Brain microvascular endothelial cell (primary cell): ENCODE measurements at regions not wholly inside any gene's neighbourhood (a gene's known extent, or its start where the extent isn't known, plus 50 kb on each side); places are given as distances from the start of the nearest gene placed in this dataset.

ENCODE experiments used
- DNase-seq: peaks from one replicate; pipeline ENCODE4 v3.0.0-alpha.2; 2020
- H3K27ac ChIP-seq: fragments of 250-450 bp; sonication (Bioruptor Pico); 2 replicates; pipeline ENCODE4 v1.5.1; 2020; ENCODE audit warnings: mild to moderate bottlenecking, moderate library complexity
- H3K27me3 ChIP-seq: fragments of 250-450 bp; sonication (Bioruptor Pico); replicated peaks from 2 replicates; pipeline ENCODE4 v1.5.1; 2020; ENCODE audit warnings: mild to moderate bottlenecking
- H3K36me3 ChIP-seq: fragments of 250-450 bp; sonication (Bioruptor Pico); replicated peaks from 2 replicates; pipeline ENCODE4 v1.5.1; 2020; ENCODE audit warnings: mild to moderate bottlenecking
- H3K4me3 ChIP-seq: 2 replicates; pipeline ENCODE4 v1.5.1; 2011; ENCODE audit warnings: low read depth, mild to moderate bottlenecking, control low read depth, low read length, moderate library complexity
- CTCF ChIP-seq: IDR thresholded peaks from 2 replicates; pipeline ENCODE4 v1.5.1; 2011; ENCODE audit warnings: low read depth, mild to moderate bottlenecking, moderate library complexity, low read length, control low read depth, inconsistent platforms; ENCODE audit errors: missing control alignments
- in situ Hi-C: cut with HindIII; loops from 2 replicates; pipeline ENCODE4 v1.10.0; 2017; ENCODE audit warnings: low sequenced_read_pairs, low pct_ligation_motif_present

DNA sequence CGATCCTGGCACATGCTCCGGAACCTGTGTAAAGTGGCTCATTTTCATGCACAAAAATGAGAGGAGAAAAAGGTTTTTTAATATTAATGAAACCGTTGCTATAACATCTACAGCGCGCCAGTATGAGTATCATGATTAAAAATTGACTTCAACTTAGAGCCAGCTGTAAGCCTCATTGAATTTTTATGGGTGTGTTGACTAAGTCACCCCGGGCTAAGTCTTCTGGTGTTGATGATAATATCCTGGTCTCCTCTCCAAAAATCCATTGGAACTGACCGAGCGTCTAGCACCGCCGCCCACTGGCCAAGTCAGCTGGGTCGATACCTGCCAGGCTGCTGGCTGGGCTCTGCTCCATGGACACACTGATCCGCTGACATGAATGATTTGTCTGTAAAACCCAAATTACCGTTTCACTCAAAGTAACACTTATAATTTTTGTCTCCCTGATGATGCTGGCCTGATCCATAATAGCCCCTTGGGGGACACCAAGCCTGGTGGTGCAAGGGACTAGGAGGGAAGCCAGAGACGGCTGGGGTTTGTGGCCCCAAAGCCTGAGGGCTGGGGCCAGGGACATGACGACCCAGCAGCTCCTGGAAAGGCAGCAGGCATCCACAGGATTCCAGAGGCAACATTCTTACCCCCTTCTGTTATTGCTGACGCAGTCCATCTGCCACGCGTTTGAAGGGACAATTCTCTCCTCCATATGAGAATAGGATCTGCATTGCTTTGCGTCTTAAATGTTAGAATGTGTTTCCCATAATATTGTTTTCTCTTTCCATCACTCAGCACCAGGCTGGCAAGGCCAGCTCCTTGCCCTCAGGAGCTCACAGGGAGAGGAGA, 131.0 kb upstream of the PPP2R2D start:
- Histone ChIP-seq H3K36me3 (no peaks in the 10 kb centered on the region), H3K27me3 (no peaks in the 10 kb centered on the region), H3K27ac (no peak overlapping the region), H3K4me3 (no peak overlapping the region)
- no peak for TF ChIP-seq CTCF
- DNase-seq = no peak
- in situ Hi-C loops = no loop called here

DNA sequence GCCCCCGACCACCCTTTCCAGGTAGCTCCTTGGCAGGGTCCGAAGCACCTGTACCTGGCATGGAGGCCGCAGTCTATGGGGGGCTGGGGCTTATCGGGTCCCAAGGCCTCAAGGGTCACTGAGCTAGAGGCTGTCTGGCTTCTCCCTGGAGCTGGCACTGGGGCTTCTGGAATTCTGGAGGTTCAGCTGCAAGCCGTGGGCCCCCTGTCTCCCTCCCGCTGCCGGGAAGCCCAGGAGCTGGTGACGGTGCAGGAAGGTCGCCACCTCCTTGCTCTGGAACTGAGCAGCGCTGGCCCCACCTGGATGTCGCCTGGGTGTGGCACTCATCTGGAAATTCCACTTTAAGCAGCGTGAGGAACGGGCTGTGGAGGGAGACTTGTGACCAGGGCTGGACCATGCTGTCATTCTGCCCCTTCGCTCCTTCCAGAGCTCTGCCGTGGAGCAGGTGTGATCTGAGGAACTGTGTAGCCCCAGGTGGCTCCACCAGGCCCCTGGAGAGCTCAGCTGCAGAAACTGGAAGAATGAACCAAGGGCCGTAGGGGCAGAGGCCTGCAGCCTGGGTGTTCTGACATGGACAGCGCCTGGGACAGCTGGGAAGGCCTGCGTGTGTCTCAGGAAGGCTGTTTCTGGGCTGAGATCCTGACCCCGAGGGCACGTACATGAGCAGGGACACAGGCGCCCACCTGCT, 129.7 kb upstream of the PPP2R2D start:
- H3K27me3 ChIP-seq = no peaks in the 10 kb centered on the region
- no peak for TF ChIP-seq CTCF
- in situ Hi-C loops = no loop called here
- no peaks in the 10 kb centered on the region for H3K36me3 ChIP-seq
- no peak overlapping the region for H3K27ac ChIP-seq
- no peak for DNase-seq
- H3K4me3 ChIP-seq = no peak overlapping the region

DNA sequence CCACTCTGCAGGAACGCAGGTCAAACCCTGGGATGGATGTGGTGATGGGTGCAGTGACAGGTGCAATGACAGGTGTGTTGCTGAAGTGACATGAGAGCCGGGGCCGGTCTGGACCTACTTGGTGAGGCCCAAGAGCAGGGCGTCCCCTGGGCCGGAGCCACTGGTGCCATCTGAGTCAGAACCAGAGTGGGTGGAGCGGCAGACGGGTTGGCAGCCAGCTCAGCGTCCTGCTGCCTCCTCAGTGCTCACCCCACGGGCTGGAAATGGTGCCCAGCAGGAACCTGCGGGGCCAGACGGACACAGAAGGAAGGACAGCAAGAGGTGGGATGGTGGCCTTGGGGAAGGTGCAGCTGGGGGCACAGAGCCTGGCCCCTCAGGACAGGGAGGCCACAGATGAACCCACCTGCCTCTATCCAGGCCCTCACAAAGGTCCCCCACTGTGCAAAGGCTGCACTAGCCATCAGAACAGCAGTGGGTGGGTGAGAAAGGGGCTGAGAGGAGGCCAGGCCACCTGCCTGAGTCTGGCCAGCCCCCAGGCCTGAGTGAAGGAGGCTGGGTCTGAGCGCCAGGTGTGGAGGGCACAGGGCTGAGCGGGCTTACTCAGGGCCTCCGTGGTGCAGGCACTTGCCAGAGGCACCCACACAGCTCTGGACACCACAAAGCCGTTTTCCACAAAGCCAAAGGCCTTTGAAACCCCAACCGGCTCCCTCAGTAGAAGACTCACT, 129.0 kb upstream of the PPP2R2D start:
- in situ Hi-C loops = no loop called here
- TF ChIP-seq CTCF = no peak
- H3K36me3 ChIP-seq = no peaks in the 10 kb centered on the region
- H3K27ac ChIP-seq = no peak overlapping the region
- no peak overlapping the region for H3K4me3 ChIP-seq
- DNase-seq = no peak
- no peaks in the 10 kb centered on the region for H3K27me3 ChIP-seq

GRCh38 chr10:131772441-131772840, 128.4 kb upstream of the PPP2R2D start:
- Histone ChIP-seq H3K27me3 (no peaks in the 10 kb centered on the region), H3K4me3 (no peak overlapping the region), H3K27ac (no peak overlapping the region), H3K36me3 (no peaks in the 10 kb centered on the region)
- no peak for TF ChIP-seq CTCF
- no peak for DNase-seq
- in situ Hi-C loops = no loop called here

- H3K36me3 ChIP-seq = no peaks in the 10 kb centered on the region
- no peak for TF ChIP-seq CTCF
- DNase-seq = no peak
Measured at GRCh38 chr10:131773370-131774343, 127.2 kb upstream of the PPP2R2D start.

More at GRCh38 chr10:131773370-131774343, 127.2 kb upstream of the PPP2R2D start:
- in situ Hi-C loops = no loop called here
- H3K27me3 ChIP-seq = no peaks in the 10 kb centered on the region
- H3K4me3 ChIP-seq = no peak overlapping the region
- H3K27ac ChIP-seq = no peak overlapping the region
